Astrocyte (in vitro differentiated cells and primary cell): ENCODE measurements at regions not wholly inside any gene's neighbourhood (a gene's known extent, or its start where the extent isn't known, plus 50 kb on each side); places are given as distances from the start of the nearest gene placed in this dataset.

Source experiments
- CTCF ChIP-seq: IDR thresholded peaks from 2 replicates; pipeline ENCODE4 v1.5.1; 2011; ENCODE audit warnings: low read depth, mild to moderate bottlenecking, inconsistent platforms, low read length, moderate library complexity; ENCODE audit not compliant: insufficient read depth
- EZH2 ChIP-seq: IDR thresholded peaks from 2 replicates; pipeline ENCODE4 v1.6.1; 2012; ENCODE audit warnings: mild to moderate bottlenecking, low read length, inconsistent platforms; ENCODE audit not compliant: insufficient read depth

- TF ChIP-seq CTCF (no peak), EZH2 (no peak)
These were observed 354.0 kb upstream of the NRP1 start for GRCh38 chr10:33688506-33688905.
